Choroid plexus epithelial cell (primary cell): ENCODE measurements at regions not wholly inside any gene's neighbourhood (a gene's known extent, or its start where the extent isn't known, plus 50 kb on each side); places are given as distances from the start of the nearest gene placed in this dataset.

ENCODE experiments used
- DNase-seq: peaks from one replicate; pipeline ENCODE4 v3.0.0-alpha.2; 2010; ENCODE audit warnings: low read depth
- H3K4me3 ChIP-seq: 2 replicates; pipeline ENCODE4 v1.5.1; 2011; ENCODE audit warnings: low read depth, mild to moderate bottlenecking, control low read depth, low read length, moderate library complexity
- TF ChIP-seq, protein P1 (sequence below): conservative IDR thresholded peaks from 2 replicates; pipeline ENCODE4 v1.5.1; 2011; ENCODE audit warnings: low read depth, mild to moderate bottlenecking, control low read depth, inconsistent platforms, low read length, moderate library complexity

GRCh38 chr6:4653141-4653540, 123.1 kb upstream of the CDYL start:
- TF ChIP-seq, protein P1, sequence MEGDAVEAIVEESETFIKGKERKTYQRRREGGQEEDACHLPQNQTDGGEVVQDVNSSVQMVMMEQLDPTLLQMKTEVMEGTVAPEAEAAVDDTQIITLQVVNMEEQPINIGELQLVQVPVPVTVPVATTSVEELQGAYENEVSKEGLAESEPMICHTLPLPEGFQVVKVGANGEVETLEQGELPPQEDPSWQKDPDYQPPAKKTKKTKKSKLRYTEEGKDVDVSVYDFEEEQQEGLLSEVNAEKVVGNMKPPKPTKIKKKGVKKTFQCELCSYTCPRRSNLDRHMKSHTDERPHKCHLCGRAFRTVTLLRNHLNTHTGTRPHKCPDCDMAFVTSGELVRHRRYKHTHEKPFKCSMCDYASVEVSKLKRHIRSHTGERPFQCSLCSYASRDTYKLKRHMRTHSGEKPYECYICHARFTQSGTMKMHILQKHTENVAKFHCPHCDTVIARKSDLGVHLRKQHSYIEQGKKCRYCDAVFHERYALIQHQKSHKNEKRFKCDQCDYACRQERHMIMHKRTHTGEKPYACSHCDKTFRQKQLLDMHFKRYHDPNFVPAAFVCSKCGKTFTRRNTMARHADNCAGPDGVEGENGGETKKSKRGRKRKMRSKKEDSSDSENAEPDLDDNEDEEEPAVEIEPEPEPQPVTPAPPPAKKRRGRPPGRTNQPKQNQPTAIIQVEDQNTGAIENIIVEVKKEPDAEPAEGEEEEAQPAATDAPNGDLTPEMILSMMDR, result no peak
- no peak overlapping the region for H3K4me3 ChIP-seq
- no peak for DNase-seq

DNA sequence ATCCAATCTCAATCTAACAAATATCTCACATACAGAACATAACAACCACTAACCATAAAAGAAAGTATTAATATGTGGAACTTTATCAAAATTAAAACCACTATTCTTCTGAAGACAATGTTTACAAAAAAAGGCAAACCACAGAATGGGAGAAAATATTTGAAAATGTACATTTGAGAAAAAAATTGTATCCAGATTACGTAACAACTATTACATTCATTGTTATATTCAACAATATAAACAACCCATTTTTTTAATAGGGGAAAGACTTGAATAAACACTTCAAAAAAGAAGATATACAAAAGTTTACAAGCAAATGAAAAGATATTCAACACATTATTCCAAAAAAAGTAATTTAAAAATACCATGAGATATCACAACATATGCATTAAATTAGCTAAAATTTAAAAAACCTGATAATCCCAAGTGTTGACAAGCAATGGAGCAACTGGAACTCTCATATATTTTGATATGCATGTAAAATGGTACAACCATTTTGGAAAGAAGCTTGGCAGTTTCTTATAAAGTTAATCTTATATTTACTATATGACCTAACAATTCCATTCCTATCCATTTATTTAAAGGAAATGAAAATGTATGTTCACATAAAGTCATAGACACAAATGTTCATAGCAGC, 124.3 kb upstream of the CDYL start:
- no peak overlapping the region for H3K4me3 ChIP-seq
- TF ChIP-seq, protein P1, result no peak
- DNase-seq, result no peak

DNA sequence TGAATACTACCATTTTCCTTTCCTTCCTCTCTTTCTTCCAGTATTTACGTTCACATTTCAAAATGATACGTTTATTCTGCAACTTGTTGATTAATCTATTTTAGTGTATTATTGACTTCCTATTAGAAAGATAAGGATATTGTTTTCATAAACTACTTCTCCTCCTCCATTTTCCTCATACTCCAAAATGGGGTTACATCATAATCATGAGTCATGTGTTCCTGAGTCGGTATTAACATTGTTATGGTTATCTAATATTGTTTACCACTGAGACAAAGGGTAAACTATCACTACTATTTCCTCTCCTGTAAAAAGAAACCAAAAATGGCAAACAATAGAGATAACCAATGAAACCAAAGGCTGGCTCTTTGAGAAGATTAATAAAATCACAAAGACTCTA, 126.5 kb upstream of the CDYL start:
- peak; percentile 48 for DNase-seq
- TF ChIP-seq, protein P1, result no peak
- H3K4me3 ChIP-seq, result no peak overlapping the region

DNA sequence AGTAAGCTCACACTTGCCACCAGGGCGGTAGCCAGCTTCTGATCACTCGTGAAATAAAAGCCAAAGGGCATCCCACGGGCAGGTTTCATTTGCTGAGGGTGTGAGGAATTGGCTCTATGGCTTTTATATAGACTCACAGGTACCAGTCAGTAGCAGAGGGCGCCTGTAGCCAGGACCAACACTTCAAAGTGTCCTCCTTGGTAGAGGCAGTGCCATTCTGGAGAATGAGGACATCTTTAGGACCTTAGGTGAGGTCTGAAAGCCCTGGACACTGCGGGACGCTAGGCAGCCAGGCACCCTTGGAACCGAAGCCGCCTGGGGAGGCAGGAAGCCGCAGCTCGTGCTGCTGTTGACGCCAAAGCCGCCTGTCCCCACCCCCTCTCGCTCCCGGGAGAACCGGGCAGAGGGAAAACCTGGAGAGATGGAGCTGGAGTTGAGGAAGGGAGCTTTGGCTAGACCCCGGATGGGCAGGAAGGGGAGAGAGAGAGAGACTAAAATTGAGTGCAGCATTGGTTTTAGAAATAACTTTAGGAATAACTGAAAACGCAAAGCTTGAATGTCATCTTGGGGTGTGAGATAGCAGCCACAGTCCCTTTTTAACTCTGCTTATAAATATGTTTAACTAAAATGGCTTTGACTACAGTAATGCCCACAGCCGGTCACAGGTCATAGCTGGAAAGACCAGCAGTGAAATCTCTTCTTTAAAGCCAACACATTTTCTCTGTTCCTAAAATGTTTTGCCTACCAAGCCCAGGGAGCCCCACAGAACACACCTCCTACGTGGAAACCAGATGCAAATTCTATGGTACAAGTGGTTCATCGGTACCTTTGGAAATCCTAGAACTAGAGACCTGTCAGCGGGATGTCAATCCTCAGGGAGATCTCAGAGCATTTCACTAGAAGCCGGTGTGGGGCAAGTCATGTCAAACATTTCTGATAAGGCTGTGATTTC, 128.5 kb upstream of the CDYL start:
- DNase-seq, result peak; percentile 86
- peak overlapping the region; percentile 33 for H3K4me3 ChIP-seq
- TF ChIP-seq, protein P1, result peak; percentile 1

- DNase-seq, result no peak
- TF ChIP-seq, protein P1, result peak; percentile 18
Observed at GRCh38 chr6:4645713-4646360, 130.4 kb upstream of the CDYL start.

GRCh38 chr6:4644996-4645395, 131.2 kb upstream of the CDYL start:
- H3K4me3 ChIP-seq, result no peak overlapping the region
- peak; percentile 39 for DNase-seq
- TF ChIP-seq, protein P1, result no peak

More at GRCh38 chr6:4645713-4646360, 130.4 kb upstream of the CDYL start:
- no peak overlapping the region for H3K4me3 ChIP-seq
